Lower leg skin (tissue), 4 donors: ENCODE measurements at regions not wholly inside any gene's neighbourhood (a gene's known extent, or its start where the extent isn't known, plus 50 kb on each side); places are given as distances from the start of the nearest gene placed in this dataset.

Experiments
- DNase-seq, 2 donors: peaks; one replicate each; pipeline ENCODE4 v3.0.0-alpha.2; 2019; ENCODE audit warnings: low spot score in 2 of 2
- H3K4me3 ChIP-seq: fragments of 200-600 bp; sonication (generic); 2 replicates; pipeline ENCODE4 v1.5.1; 2017; ENCODE audit warnings: mild to moderate bottlenecking, low read depth; ENCODE audit not compliant: poor library complexity, severe bottlenecking
- POLR2A ChIP-seq, 2 donors: fragments of 450-650 bp; IDR thresholded peaks; one replicate each; pipeline ENCODE4 v1.6.1; 2016 to 2017; ENCODE audit warnings: antibody characterized with exemption in 2 of 2, mild to moderate bottlenecking in 1 of 2, moderate library complexity in 1 of 2
- WGBS, 2 donors: methylation state at CpG; one replicate each; pipeline ENCODE4 v1.1.5; 2018; 5-methylcytosine and 5-hydroxymethylcytosine counted together
- intact Hi-C: fragments of 100-400 bp; cut with DNase I; formaldehyde crosslinking; loops from one replicate; pipeline ENCODE4 v1.15.0; 2023; ENCODE audit warnings: low total_unique reads
- TF ChIP-seq, protein P1 (sequence below), 3 donors: fragments of 450-650 bp; IDR thresholded peaks; one replicate each; pipeline ENCODE4 v1.5.1; 2016; ENCODE audit warnings: antibody characterized with exemption in 3 of 3, mild to moderate bottlenecking in 3 of 3, moderate library complexity in 2 of 3

DNA sequence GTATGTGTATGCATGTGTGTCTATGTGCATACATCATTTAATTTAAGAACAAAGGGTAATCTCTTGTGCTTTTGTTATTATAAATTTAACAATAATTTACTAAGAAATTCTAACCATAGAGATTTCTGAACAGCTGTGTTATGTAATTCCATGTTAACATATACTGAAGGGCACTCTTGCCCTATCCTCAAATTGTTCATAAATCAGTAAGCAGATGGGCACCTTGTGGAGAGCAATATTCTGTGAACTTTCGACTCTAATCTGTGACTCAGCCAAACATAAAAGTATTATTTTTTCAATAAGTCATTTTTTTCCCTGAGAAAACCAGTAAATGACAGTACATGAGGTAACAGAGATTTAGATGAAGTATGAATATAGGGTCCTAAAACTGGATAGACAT lies 938.3 kb upstream of the CRIM1 start:
- intact Hi-C loops, result loop anchor here (10.0 kb wide), 1 partner anchor 1322 kb away; no protein-coding TSS in a partner anchor
- TF ChIP-seq, protein P1, sequence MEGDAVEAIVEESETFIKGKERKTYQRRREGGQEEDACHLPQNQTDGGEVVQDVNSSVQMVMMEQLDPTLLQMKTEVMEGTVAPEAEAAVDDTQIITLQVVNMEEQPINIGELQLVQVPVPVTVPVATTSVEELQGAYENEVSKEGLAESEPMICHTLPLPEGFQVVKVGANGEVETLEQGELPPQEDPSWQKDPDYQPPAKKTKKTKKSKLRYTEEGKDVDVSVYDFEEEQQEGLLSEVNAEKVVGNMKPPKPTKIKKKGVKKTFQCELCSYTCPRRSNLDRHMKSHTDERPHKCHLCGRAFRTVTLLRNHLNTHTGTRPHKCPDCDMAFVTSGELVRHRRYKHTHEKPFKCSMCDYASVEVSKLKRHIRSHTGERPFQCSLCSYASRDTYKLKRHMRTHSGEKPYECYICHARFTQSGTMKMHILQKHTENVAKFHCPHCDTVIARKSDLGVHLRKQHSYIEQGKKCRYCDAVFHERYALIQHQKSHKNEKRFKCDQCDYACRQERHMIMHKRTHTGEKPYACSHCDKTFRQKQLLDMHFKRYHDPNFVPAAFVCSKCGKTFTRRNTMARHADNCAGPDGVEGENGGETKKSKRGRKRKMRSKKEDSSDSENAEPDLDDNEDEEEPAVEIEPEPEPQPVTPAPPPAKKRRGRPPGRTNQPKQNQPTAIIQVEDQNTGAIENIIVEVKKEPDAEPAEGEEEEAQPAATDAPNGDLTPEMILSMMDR (IDR thresholded peaks at IDR 0.05), result no peak
- no peak for TF ChIP-seq POLR2A (IDR thresholded peaks at IDR 0.05)

DNA sequence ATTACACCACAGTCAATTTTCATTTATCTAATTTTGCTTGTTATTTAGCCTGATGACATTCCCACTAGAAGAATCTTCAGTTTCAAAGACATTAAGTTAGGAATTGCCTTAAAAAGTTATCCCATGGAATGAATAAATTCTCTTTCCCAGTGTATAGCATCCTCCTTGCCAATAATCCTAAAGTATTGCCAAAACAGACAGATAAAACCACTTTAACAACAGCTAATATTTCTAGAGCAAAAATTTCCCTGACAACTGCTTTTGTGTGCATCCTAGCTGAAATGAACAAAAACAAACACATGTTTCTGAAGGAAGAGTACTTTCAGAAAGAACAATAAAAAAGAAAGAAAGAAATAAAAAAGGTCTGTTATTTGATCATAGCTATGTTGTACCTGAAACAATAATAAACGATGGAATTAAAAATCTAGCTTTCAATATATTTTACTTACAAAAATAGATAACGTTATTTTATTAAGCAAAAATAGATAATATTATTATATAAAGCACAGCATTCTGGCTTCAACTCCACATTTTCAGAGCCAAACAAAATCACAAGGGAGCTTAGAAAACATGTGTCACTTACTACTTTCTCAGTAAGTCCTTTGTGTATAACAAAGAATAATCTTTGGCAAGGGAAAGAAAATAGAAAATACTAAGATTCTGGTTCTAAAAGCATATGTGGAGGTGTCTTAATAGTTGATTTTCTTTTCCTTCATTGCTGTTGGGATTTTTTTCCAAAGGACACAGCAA lies 939.0 kb upstream of the CRIM1 start:
- H3K4me3 ChIP-seq, result no peak overlapping the region
- intact Hi-C loops, result loop anchor here (10.0 kb wide), 1 partner anchor 1322 kb away; no protein-coding TSS in a partner anchor
- 50 to 59% methylated on average over 2 of the region's 2 CpGs for WGBS, 2 donors
- TF ChIP-seq, protein P1 (IDR thresholded peaks at IDR 0.05), result no peak
- TF ChIP-seq POLR2A (IDR thresholded peaks at IDR 0.05), result no peak
- no peak for DNase-seq

More for the DNA sequence above, 938.3 kb upstream of the CRIM1 start:
- WGBS, 2 donors, result 0 to 35% methylated on average over 1 of the region's 1 CpG
- no peak overlapping the region for H3K4me3 ChIP-seq
- no peak for DNase-seq

DNA sequence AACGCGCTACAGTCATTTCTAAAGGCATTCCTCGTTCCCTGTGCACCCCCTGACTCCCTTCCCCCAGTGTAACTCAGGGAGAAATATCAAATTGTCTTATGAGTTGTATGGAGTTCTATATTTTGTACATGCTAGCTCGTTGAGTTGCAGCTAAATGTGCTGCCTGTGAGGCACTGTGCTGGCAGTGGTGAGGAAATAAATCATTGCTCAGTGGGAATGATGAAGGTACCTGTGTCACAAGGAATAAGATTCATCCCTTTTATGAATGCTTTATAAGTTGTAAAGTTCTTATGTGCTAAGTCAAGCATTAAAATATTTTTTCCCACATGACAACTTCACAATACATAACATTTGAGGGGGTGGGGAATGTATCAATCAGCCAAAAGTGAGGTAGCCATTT lies 939.6 kb upstream of the CRIM1 start:
- intact Hi-C loops, result loop anchor here (10.0 kb wide), 1 partner anchor 1321 kb away; no protein-coding TSS in a partner anchor
- WGBS, 2 donors, result 53 to 57% methylated on average over 4 of the region's 4 CpGs
- TF ChIP-seq, protein P1 (IDR thresholded peaks at IDR 0.05), result no peak
- TF ChIP-seq POLR2A (IDR thresholded peaks at IDR 0.05), result no peak
- DNase-seq, result no peak
- H3K4me3 ChIP-seq, result no peak overlapping the region

DNA sequence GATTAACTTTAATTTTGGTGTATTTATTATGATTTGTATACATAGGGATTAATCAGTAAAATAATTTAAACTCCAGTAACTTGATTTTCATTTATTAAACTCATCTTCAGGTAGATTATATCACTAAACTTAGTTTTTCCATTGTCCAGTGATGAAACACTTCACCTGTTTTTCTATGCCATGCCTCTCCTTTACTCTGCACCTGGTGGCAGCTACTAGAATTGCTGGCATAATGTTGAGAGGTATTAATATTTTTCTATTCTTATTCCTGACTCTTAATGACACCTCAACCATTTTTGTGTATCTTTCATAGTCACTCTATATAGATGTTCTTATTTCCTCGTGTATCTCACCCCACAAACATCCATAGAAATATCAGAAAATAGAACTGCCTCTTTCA lies 940.3 kb upstream of the CRIM1 start:
- intact Hi-C loops, result loop anchor here (10.0 kb wide), 1 partner anchor 1320 kb away; no protein-coding TSS in a partner anchor
- no peak for DNase-seq
- WGBS, 2 donors, result 47 to 60% methylated on average over 1 of the region's 1 CpG
- no peak overlapping the region for H3K4me3 ChIP-seq
- TF ChIP-seq, protein P1 (IDR thresholded peaks at IDR 0.05), result no peak
- TF ChIP-seq POLR2A (IDR thresholded peaks at IDR 0.05), result no peak

DNA sequence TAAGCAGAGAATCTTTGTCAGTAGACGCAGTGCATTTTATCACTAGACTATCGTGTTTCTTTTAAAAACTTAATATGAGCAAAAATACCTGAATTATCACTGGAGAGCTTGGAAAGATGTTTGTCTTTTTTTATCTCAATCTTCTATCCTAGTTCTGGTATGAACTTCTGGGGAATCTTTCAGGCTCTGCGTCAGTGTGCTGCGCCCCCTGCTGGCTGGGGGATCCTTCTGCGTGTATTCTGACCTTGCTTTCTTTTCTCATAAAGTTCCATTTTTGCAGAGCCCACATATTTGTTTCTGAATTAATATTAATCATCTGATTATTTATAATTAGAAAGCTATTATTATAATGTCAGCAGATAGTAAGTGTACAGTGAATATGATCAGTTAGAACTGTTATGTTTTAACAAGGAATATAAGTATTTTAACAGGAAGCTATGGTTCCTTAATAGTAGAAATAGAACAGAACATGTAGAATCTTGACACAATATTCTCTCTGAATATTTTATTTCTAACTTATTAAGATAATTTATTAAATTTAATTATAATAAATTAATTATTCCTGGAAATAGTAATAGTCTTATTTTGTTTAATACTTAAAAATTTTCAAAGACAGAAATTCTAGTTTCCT lies 945.0 kb upstream of the CRIM1 start:
- no peak for DNase-seq
- WGBS, 2 donors, result 28 to 29% methylated on average over 5 of the region's 5 CpGs
- intact Hi-C loops, result loop anchor here (10.0 kb wide), 1 partner anchor 1316 kb away; no protein-coding TSS in a partner anchor
- H3K4me3 ChIP-seq, result no peak overlapping the region
- no peak for TF ChIP-seq POLR2A (IDR thresholded peaks at IDR 0.05)
- TF ChIP-seq, protein P1 (IDR thresholded peaks at IDR 0.05), result no peak
